ENCODE measurements at regions not wholly inside any gene's neighbourhood (a gene's known extent, or its start where the extent isn't known, plus 50 kb on each side); places are given as distances from the start of the nearest gene placed in this dataset.
"Not testable (repeated sequence)": the region's sequence is repeated elsewhere in the genome, so short reads cannot be mapped to it uniquely, and the experiment has no call there.

- DNase-seq: no peak
Observed at GRCh38 chr2:16090650-16091575, 150.6 kb downstream of the MYCN start.

DNA sequence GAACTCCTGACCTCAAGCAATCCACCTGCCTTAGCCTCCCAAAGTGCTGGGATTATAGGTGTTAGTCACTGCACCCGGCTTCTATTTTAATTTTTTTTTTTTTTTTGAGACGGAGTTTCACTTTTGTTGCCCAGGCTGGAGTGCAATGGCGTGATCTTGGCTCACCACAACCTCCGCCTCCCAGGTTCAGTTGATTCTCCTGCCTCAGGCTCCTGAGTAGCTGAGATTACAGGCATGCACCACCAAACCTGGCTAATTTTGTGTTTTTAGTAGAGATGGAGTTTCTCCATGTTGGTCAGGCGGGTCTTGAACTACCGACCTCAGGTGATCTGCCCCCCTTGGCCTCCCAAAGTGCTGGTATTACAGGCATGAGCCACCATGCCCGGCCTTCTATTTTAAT, 149.1 kb downstream of the MYCN start:
- not testable (repeated sequence) for DNase-seq

DNA sequence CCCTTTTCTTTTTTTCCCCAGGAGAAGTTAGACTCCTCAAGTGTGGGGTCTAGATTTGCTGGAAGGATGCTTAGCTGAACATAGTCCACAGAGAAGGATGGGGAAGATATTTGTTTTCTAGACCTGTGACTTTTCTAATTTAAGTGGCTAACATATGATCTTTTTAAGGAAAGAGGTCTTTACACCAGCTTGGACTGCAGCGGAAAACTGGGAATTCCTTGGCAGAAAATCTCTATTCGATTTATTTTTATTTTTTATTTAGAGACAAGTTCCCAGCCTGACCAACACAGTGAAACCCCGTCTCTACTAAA, 148.4 kb downstream of the MYCN start:
- DNase-seq: no peak

DNA sequence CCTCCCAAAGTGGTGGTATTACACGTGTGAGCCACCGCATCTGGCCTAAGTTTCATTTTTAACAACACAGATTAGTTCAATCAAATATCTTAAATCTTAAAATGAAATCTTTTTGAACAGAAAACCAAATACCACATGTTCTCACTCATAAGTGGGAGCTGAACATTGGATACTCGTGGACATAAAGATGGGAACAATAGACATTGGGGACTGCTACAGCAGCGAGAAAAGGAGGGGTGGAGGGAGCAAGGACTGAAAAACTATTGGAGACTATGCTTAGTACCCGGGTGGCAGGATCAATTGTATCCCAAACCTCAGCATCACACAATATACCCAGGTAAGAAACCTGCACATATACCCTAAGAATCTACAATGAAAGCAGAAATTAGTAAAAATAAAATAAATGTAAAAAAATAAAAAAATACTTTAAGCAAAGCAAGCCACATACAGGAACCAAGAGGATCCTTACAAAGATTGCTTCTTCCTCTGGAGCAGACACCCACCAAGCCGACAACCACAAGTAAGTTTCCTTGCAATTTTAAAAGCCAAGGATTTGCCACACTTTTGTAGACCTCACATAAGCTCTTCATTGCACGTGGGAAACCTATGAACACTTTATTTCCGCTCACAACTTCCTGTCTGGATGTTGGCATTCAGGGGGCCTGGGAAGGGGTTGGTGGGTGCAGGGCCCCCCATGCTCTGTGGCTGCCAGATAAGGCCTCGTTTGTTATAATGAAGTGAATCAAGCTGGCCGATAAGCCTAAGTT, 147.9 kb downstream of the MYCN start:
- no peak for DNase-seq

DNA sequence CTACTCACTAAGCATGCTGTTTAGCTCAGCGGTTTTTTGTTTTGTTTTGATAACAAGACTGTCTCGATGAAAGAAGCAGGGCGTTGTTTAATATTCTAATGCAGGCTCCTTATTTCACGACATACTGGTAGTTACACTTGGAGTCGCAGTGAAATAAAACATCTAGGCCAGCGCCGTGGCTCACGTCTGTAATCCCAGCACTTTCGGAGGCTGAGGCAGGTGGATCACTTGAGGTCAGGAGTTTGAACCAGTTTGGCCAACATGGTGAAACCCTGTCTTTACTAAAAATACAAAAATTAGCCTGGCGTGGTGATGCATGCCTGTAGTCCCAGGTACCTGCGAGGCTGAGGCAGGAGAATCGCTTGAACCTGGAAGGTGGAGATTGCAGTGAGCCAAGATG, 145.8 kb downstream of the MYCN start:
- DNase-seq: not testable (repeated sequence)

GRCh38 chr2:16085073-16085472, 144.7 kb downstream of the MYCN start:
- no peak for DNase-seq

DNA sequence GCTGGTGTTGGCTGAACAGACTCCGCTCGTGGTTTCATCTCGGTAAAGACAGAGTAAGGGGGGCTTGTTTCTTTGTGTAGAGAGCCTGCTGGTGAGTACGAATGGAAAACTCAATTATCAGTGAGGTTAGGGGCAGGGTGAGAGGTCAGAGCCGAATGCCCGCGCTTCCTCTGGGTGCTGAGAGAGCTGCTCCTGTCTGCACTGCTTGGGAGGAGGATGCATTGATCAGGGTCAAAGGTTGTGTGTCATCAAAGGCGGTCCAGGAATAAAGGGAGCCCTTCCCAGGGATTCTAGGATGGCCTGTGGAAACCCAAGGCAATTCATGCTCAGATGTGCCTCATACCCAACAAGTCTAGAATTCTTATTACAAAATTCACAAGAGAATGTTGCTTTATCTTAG, 143.9 kb downstream of the MYCN start:
- no peak for DNase-seq

- DNase-seq: no peak
Observed at GRCh38 chr2:16082276-16082675, 141.9 kb downstream of the MYCN start.

DNA sequence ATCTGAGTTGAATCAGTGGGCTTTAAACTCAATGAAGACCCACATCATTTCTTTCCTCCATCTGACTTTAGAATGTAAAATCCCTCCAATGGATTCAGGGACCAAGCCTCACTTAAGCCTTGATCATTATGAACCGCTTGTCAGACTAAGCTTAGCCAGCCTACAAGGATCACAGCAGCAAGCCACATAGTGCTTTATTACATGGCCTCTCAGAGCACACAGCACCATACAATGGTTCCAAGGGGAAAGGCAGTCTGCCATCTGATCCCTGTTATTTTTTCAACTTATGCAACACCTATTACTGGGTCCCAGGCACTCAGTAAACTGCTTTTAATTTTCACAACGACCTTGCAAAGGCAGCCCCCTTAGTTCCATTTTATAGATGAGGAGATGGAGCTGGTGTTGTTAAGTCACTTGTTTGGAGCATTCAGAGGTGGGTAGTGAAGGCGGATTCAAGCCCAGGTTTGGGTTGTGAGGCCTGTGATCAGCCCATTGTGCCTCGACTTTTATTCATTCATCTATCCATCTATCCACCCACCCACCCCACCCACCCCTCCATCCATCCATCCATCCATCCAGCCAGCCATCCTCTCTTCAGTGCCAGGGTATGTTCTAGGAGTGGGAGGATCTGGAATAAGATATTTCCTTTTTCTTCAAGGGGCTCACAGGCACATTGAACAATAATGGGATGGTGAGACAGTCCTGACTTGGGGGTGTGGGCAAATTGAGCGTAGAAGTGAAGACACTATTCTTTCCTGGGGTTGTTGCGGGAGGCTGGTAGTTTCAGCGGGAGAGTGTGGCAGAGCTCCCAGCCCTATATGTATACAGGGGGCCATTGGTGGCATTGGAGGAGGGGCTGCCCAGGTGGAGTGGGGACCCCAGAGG, 141.2 kb downstream of the MYCN start:
- DNase-seq: no peak

DNA sequence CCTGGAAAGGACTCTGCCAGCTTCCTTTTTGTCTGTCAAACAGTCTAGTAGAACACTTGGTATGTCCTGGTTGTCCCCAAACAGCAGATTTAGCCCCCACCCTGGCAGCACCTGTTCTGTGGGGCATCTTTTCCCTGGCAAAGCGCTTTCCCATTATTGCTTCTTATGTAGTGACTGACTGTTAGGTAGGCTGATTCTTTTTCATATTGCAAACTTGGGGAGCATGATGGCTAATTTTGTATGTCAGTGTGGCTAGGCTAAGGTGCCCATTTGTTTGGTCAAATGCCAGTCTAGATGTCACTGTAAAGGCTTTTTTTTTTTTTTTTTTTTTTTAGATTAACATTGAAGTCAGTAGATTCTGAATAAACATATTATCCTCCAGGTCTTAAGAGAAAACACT, 140.2 kb downstream of the MYCN start:
- DNase-seq: no peak

GRCh38 chr2:16080071-16080470, 139.7 kb downstream of the MYCN start:
- DNase-seq: no peak

- no peak for DNase-seq
Observed at GRCh38 chr2:16079637-16080036, 139.3 kb downstream of the MYCN start.

- no peak for DNase-seq
Observed at GRCh38 chr2:16077601-16078000, 137.3 kb downstream of the MYCN start.

- DNase-seq: no peak
Observed at GRCh38 chr2:16076911-16077310, 136.6 kb downstream of the MYCN start.

GRCh38 chr2:16075045-16076012, 135.0 kb downstream of the MYCN start:
- DNase-seq: no peak

GRCh38 chr2:16073921-16074425, 133.6 kb downstream of the MYCN start:
- no peak for DNase-seq

GRCh38 chr2:16073471-16073870, 133.1 kb downstream of the MYCN start:
- no peak for DNase-seq

DNA sequence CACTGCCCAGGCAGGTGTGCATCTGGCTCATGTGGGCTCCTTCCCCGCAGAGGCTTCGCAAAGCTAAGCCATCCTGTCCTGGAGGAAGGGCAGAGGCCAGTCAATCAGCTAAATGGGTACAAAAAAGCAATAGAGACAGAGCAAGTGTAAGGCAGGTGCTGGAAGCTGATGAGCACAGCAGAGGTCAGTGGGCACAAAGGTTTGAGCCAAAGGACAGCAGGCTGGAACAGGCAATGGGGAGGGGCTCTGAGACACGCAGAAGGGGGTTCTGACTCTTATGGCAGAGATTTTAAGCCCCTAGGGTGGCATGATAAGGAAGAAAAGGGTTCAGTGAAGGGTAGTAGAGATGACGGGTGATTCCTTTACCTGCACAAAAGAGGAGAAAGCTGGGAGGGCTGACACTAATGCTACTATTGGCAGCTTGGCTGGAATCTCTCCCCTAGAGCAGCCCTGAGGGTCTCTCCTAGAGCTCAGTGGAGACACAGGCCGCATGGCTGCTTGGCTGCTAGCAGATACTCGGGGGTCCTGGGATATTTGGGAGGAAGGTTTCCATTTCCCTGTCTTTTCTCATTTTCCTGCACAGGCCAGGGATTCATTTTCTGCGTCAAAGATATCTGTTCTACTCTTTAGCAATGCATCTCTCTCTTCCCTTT, 132.4 kb downstream of the MYCN start:
- no peak for DNase-seq

- DNase-seq: no peak
Observed at GRCh38 chr2:16071865-16072637, 131.7 kb downstream of the MYCN start.
